ELR (cell line): ENCODE measurements at regions not wholly inside any gene's neighbourhood (a gene's known extent, or its start where the extent isn't known, plus 50 kb on each side); places are given as distances from the start of the nearest gene placed in this dataset.
"Not testable (repeated sequence)": the region's sequence is repeated elsewhere in the genome, so short reads cannot be mapped to it uniquely, and the experiment has no call there.

ENCODE experiments used
- DNase-seq: peaks from one replicate; pipeline ENCODE4 v3.0.0-alpha.2; 2015; ENCODE audit warnings: low read depth

DNA sequence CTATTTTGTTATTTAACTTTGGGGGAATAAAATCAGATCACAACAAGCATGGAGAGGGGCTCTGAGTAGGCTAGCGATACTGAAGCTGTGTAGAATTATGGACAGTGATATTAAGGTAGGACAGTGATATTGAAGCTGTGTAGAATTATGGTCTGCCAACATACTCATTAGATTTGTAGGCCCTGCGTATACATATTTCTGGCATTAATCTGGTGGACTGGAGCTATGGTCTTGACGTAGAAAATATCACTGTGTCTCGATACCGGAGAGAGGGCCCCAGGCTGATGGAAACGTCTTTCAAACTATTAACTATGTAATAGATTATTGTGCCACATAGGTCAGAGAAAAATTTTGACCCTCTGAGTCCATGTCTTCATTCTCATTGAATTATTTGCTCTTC is 511.4 kb downstream of the ADCYAP1 start:
- no peak for DNase-seq

DNA sequence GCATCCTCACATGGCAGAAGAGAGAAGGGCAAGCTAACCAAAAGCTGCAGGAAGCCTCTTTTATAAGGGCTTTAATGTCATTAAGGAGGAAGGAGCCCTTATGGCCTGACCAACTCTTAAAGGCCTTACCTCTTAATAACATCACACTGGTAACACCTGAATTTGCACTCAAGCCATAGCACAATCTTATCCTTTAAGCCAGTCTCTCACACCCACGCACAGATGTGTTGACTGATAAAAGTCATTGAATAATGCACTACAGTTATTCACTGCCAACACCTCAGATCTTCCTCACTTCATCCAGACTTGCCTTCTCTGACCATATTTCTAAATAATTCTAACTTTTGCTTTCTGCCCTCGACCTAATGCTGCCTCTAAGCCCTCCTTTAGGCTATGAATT is 516.8 kb downstream of the ADCYAP1 start:
- no peak for DNase-seq

DNA sequence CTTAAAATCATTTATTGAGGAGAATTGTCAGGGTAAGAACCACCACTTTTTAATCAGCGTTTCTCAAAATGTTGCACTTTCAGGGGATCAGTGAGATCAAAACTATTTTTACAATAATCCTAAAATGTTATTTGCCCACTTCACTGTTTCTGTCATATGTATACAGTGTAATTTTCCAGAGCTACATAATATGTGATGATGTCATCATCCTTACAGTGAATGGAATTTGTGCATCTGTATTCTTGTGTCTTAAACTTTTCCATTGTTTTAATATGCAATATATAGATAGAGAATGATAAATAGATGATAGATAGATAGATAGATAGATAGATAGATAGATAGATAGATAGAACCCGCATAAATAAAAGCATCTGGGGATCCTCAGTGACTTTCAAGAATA is 518.0 kb downstream of the ADCYAP1 start:
- DNase-seq = no peak

DNA sequence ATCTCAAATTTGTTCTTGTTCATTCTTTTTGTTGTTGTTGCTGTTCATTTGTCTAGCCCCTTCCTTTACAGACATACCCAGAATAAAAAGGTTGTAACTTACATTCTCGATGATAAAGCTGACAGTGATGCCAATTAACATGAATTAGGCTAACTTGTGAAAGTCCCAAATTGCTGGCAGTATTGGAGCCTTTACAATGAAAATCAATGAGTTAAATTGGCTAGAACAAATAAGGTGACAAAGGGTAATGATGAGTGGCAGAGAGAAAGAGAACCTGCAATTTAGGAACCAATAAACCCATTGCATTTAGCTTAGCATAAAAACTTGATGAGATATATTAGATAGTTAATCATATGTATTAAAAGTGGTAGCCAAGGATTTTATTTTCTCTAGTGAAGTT is 521.0 kb downstream of the ADCYAP1 start:
- no peak for DNase-seq

DNA sequence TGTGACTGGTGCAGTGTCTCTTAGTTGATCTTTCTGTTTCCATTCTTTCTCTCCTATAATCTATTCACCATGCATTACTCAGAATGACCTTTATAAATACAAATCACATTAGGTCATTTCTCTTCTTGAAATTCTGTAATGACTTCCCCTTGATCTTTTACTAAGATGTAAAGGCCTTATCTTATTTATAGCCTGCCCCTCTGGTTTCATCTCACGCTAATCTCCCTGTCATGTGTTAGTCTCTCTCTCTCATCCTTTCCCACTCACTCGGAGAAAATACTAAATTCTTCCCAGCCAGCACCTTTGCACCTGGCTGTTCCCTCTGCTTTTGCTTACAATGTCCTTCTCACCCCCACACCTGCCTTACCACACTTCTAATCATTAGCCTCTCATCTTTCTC is 530.8 kb downstream of the ADCYAP1 start:
- no peak for DNase-seq

DNA sequence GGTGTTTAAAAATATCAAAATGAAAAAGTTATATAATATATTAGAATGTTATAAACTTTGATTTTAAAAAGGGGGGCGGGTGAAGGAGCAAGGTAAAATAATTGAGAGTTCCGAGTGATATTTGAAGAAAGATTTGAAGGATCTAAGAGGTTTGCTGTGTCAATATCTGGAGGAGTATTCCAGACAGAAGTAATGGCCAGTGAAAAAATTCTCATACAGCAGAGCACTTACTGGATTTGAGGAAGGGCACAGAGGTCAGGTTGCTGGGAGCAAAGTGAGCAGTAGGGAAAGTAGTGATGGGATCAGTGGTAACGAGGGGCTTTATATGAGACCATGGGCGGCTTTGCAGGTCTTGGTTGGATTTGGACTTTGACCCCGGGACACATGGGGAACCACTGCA is 531.5 kb downstream of the ADCYAP1 start:
- no peak for DNase-seq

DNA sequence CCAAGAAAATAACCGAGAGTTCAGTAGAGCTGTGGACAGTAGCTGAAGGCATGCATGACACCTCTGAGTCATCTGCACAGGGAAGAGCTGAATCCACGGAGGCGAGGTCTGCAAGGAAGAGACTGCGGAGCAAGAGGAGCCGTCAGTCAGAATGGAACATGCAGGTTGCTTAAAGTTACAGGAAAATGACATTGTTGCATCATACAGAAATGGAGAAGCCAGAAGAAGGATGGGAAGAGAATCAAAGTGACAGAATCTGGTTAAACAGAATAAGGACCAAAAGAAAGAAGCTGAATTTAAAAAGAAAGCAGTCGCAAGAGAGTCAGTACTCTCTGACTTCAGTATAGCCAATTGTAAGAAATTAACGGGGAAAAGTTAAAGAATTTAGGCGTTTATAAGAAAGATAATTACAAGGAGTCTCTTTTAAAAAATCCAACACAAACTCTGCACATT is 533.8 kb downstream of the ADCYAP1 start:
- no peak for DNase-seq

DNA sequence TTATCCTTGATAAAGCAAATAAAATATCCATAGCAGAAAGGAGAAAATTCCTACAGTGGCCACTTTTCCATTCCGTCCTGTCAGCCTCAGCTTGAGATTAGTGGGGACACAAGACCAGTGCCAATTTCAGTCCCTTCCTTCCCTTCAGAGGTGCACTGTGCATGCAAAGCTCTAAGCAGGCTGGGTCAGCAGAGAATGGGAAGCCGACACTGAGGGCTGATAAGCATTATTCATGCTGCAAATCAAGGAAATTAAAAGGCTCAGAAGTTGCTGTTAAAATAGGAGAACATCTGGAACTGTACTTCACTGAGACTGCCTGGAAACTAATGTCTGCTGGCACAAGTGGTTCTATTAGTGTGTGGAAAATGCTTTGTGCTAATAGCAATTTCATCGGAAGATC is 534.3 kb downstream of the ADCYAP1 start:
- DNase-seq = no peak

DNA sequence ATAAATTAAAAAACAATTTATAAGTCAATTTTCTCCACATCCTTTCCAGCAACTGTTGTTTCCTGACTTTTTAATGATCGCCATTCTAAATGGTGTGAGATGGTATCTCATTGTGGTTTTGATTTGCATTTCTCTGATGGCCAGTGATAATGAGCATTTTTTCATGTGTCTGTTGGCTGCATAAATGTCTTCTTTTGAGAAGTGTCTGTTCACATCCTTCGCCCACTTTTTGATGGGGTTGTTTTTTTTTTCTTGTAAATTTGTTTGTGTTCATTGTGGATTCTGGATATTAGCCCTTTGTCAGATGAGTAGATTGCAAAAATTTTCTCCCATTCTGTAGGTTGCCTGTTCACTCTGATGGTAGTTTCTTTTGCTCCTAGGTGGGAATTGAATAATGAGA is 539.4 kb downstream of the ADCYAP1 start:
- DNase-seq = not testable (repeated sequence)

DNA sequence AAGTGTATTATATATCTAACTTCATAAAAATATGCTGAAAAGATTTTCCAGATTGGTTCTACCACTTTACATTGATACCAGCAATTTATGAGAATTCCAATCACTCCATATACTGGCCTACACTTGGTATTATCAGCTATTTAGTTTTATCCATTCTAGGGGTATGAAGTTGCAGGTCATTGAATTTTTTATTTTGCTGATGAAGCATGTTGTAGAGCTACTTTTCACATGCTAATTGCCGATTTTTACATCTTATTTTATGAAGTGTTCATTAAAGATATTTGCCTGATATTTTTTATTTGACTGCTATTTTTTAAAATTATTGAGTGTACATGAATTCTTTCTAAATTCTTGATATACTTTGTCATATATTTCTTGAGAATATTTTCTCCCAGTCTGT is 542.1 kb downstream of the ADCYAP1 start:
- no peak for DNase-seq

DNA sequence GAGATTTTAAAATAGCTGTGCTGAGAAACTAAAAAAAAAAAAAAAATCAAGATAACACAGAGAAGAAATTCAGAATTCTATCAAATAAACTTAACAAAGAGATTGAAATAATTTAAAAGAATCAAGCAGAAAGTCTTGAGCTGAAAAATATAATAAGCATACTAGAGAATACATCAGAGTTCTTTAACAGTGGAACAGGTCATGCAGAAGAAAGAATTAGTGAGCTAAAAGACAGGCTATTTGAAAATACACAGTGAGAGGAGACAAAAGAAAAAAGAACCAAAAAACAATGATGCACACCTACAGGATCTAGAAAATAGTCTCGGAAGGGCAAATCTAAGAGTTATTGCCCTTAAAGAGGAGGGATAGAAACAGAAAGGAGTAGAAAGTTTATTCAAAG is 548.1 kb downstream of the ADCYAP1 start:
- DNase-seq = no peak

DNA sequence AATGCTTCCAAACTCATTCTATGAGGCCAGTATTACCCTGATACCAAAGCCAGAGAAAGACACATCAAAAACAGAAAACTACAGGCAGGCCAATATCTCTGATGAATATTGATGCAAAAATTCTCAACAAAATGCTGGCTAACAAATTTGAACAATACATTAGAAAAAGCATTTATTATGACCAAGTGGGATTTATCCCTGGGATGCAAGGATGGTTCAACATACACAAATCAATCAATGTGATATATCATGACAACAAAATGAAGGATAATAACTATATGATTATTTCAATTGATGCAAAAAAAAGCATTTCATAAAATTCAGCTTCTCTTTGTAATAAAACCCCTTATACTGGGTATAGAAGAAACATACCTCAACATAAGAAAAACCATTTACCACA is 550.9 kb downstream of the ADCYAP1 start:
- DNase-seq = no peak

DNA sequence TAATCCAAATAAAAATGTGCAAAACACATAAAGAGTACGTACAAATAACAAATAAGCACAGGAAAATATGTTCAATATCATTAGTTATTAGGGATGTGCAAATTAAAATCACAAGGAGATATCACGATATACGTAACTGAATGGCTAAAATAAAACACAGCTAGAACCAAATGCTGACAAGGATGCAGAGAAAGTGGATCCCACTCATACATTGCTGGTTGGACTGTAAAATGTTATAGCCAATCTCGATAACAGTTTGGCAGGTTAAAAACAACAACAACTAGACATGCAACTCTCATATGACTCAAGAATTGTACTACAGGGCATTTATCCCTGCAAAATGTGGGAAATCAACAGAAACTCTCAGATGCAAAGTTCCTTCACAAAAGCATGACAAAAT is 553.9 kb downstream of the ADCYAP1 start:
- no peak for DNase-seq

DNA sequence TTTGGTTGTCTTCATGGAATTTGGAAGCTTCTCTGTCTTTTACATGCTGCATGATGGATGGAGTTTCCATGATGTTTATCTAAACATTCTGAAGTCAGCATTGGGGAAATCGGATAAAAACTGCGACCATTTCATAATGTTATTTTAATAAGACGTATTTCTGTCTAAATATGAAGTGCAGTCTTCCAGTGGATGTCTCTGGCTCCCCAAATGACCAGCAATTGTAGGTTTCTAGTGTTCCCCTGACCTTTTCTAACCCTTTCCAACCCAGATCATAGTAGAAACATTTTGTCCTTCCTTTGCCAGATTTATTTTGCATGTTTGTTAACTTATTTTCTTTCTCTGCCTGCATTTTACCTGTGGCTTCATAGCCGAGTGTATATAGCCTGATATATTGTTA is 559.3 kb downstream of the ADCYAP1 start:
- no peak for DNase-seq

DNA sequence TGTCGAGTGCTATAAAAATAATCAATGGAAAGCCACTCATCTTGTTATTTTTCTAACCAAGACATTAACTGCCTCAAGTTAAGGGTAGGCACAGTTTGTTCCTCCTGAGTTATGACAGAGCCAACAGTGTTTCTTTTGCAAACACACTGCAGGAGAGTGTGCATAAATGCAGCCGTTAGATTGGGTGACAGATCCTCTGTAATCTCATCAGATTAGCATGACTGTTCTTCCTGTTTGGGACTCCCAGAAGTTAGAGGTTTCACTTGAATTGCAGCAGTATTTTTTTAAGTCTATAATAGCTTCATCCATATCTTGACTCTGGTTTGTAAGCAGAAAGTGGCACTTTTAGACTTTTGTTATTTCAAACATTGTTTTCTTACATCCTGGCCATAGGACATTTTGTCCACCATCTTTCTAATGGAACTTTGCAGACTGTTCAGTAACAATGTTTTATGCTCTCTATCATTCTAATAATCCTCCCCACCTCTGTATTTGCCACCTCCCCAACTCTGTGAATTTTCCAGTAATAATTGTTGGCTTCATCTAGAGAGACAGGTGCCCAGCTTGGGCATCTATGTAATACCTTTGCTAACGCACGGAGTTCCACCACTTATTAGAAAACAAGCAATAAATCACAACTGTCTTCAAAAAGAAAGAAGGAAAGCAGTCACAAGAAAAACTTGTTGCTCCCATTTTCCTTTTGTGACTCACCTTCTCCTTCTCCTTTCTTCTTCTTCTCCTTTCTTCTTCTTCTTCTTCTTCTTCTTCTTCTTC is 560.0 kb downstream of the ADCYAP1 start:
- DNase-seq = no peak

DNA sequence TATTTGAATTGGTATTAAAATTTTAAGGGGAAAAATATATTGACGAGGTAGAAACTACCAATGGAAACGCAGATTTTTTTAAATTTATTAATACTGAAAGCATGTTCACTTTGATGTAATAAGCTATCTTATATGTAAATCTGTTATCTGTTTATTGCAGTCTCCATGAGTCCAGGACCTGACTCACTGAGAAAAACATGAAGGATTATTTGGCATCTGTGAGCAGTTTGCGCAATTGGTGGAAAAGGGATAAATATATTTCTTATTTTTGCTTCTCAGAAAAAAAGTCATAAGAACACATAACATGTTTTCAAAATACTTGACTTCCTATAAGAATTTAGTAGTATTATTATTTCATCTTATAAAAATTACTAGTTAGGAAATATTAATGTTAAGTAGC is 561.4 kb downstream of the ADCYAP1 start:
- no peak for DNase-seq

DNA sequence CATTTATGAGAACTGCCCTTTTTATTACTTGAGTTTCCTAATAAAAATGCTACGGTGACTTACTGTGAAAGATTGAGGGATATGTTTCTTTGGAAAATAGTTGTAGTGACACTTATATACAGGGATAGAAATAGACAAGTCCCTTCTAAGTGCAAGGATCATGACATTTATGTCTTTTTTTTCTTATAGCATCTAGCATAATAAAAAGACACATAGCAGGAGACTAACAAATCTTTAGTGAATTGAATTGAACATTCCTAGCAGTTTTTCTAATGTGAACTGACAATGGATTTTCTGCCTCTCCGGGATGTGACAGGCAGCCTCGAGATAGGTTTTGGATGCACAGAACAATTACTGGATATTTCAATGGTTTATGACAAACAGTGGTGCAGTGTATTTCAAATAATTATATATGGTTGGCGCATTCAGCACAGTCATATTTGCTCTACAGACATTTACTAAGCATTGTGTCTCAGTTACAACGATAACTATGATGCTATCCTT is 562.8 kb downstream of the ADCYAP1 start:
- no peak for DNase-seq

DNA sequence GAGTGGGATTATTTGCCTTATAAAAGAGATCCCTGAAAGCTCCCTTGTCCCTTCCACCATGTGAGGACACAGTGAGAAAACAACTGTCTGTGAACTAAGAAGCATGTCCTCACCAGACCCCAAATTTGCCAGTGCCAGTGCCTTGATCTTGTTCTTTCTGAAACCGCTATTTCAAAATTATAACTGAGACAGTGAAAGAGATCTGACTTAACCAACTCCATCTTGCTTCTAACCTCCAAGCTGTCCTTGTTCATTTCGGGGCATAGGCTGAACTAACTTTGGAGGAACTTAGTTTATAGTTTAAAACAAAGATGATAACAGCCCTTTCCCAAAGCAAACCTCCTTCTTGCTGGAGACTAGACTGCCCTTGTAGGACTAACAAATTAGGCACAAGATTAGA is 563.9 kb downstream of the ADCYAP1 start:
- DNase-seq = no peak

DNA sequence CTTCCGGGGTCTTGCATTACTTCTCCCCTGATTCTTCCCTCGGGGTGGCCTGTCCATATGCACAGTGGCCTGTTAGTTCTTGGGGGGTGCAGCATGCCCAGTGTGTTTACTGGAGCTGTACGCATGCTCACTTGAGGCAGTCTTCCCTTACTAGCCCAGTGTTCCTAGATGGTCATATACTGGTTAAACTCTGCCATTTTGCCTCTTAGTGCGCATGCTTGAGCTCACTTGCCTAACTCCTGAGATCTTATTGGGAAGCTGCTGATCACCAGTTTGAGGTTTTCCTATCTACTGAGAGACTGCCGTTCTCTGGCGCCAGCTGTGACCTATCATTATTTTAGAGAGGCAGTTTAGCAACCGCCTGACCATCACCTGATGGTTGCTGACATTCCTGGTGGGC is 571.2 kb downstream of the ADCYAP1 start:
- DNase-seq = no peak

DNA sequence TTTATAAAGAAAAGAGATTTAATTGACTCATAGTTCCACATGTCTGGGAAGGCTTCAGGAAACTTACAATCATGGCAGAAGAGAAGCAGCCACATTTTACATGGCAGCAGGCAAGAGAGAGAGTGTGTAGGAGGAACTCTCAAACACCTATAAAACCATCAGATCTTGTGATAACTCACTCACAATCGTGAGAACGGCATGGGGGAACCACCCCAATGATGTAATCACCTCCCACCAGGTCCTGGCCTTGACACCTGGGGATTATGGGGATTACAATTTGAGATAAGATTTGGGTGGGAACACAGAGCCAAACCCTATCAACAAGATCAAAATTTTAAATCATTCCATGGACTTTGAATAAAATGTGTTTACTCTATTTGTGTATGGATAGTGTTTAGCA is 575.6 kb downstream of the ADCYAP1 start:
- no peak for DNase-seq

DNA sequence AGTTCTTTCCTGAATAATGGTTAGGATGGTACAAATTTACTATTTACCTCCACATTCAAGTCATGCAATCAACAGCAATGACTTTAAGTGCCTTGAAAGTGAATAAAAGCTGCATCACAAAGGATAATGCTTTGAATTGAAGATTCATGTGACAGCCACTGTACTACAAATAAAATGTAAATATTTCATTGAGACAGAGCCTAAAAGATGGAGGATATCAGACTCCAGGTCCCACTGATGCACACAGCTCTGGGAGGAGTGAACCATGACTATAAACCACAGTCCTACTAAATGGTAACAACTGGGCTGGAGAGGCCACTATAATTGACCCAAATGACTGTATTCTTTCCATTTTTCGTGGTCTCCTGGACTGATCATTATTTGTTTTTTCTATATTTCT is 576.9 kb downstream of the ADCYAP1 start:
- no peak for DNase-seq

DNA sequence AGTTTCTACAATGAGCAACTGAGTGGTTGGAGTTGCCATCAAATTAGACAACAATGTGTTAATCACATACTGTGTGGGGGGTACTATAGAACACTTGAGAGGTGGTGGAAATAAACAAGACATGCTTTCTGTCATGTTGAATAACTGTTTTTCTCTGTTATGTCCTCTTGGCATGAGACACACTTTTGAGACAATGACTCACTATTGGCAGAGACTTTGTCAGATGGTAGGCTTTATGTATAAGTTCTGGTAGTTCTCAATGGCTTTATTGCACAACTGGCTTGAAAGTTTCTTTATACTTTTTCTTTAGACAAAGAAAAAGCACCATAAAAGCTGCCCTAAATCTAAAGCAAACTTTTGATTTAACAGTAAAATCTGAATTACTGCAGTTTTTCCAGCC is 578.7 kb downstream of the ADCYAP1 start:
- no peak for DNase-seq

DNA sequence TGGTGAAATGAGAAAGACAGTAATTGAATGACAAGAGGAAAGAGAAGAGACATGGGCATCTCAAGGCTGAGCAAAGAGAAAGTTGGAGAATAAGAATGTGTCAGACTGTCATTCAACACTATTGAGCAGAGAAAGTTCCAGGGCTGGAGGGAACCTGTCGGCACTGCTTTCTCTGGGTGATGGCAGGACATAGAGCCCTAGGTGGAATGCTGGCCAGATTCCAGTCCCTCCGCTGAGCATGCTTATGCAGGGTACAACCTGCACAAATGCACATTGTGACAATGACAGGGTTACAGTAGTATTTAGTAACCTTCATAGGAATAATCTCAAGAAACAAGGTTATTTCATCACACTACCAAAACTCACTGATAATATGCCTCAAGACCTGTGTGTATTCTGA is 582.8 kb downstream of the ADCYAP1 start:
- DNase-seq = no peak

DNA sequence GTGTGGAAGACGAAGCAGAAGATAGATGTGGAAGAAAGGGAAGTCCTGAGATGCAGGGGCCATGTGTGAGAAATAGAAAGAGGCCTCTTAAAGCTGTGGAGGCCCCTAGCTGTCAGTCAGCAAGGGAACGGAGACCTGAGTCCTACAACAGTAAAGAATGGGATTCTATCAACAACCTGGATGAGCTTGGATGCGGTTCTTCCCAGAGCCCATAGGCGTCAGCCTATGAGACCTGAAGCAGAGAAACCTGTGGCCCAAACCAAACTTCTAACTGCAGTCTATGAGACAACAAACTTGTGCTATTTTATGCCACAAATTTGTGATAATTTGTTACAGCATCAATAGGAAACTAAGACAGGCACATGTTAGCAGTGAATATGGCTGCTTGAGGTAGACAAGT is 583.7 kb downstream of the ADCYAP1 start:
- no peak for DNase-seq
